ENCODE measurements at regions not wholly inside any gene's neighbourhood (a gene's known extent, or its start where the extent isn't known, plus 50 kb on each side); places are given as distances from the start of the nearest gene placed in this dataset.

DNA sequence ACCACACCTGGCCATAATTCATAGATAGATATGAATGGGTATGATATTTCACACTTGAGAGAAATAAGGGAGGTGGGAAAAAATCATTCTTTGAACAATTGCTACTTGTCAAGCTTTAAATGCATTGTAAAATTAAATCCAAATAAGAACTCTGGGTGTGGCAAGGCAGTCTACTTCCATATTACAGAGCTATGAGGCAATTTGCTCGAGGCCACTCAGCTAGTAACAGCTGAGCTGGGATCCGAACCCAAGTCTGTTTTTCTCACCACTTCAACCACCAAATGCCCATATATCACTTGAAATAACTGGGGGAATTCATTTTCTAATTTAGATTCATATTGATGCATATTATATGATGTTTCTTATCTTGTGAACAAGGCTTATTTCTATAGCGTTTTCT, 482.2 kb upstream of the ADAMTS9 start:
- H3K27ac ChIP-seq = peak overlapping the region; percentile 59

GRCh38 chr3:65168547-65168946, 480.7 kb upstream of the ADAMTS9 start:
- TF ChIP-seq CTCF (IDR thresholded peaks at IDR 0.05) = no peak
- H3K27me3 ChIP-seq (ENCODE audit: insufficient read depth in 3 of 3, low read length in 2 of 3) = no peaks in the 10 kb centered on the region
- H3K9me3 ChIP-seq = no peaks in the 10 kb centered on the region
- no peaks in the 10 kb centered on the region for H3K4me1 ChIP-seq
- ATAC-seq = no peak
- intact Hi-C loops (cut with DNase I) = loop anchor here in 1 of 2 donors (10.0 kb wide), 1 partner anchor 254 kb away; no protein-coding TSS in a partner anchor
- peak overlapping the region; percentile 59 for H3K27ac ChIP-seq
- H3K36me3 ChIP-seq (ENCODE audit: insufficient read depth in 1 of 2, low read depth in 1 of 2) = no peaks in the 10 kb centered on the region
- WGBS, 3 donors = 58 to 60% (median 59%) methylated on average over 4 of the region's 4 CpGs
- DNase-seq = no peak
- H3K4me3 ChIP-seq = no peak overlapping the region

More for the DNA sequence above, 482.2 kb upstream of the ADAMTS9 start:
- WGBS, 3 donors = 16 to 31% (median 27%) methylated on average over 3 of the region's 3 CpGs
- Histone ChIP-seq H3K9me3 (no peaks in the 10 kb centered on the region), H3K27me3 (ENCODE audit: insufficient read depth in 3 of 3, low read length in 2 of 3) (no peaks in the 10 kb centered on the region), H3K36me3 (ENCODE audit: insufficient read depth in 1 of 2, low read depth in 1 of 2) (no peaks in the 10 kb centered on the region), H3K4me3 (no peak overlapping the region), H3K4me1 (no peaks in the 10 kb centered on the region)
- no peak for DNase-seq
- ATAC-seq = no peak
- intact Hi-C loops (cut with DNase I) = loop anchor here in 1 of 2 donors (5.0 to 10.0 kb wide), 3 partner anchors 255 to 638 kb away; partner anchors contain the start of gene ADAMTS9
- no peak for TF ChIP-seq CTCF (IDR thresholded peaks at IDR 0.05)

DNA sequence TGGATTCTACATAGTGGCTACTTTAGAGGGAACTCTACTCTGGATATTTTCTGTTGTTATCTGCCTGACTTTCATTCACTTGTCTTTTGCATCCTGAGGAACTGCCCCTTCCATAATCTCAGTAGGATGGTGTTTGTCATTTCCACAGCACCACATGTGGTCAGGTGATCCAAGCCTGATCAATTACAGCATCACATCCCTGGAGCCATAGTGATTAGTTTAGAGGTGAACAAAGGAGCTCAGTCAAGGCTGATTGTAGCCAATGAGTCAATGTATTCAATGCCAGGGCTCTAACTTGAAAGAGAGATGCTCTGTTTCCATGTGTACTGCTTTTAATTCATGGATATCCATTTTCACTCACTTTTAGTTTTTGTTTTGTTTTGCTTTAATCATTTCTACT, 478.7 kb upstream of the ADAMTS9 start:
- Histone ChIP-seq H3K4me3 (no peak overlapping the region), H3K27me3 (ENCODE audit: insufficient read depth in 3 of 3, low read length in 2 of 3) (no peaks in the 10 kb centered on the region), H3K4me1 (no peaks in the 10 kb centered on the region), H3K27ac (no peak overlapping the region), H3K36me3 (ENCODE audit: insufficient read depth in 1 of 2, low read depth in 1 of 2) (no peaks in the 10 kb centered on the region), H3K9me3 (no peaks in the 10 kb centered on the region)
- intact Hi-C loops (cut with DNase I) = loop anchor here in 1 of 2 donors (10.0 kb wide), 1 partner anchor 252 kb away; no protein-coding TSS in a partner anchor
- no peak for DNase-seq
- TF ChIP-seq CTCF (IDR thresholded peaks at IDR 0.05) = no peak
- no peak for ATAC-seq

GRCh38 chr3:65158023-65158422, 470.2 kb upstream of the ADAMTS9 start:
- Histone ChIP-seq H3K4me3 (no peak overlapping the region), H3K27me3 (ENCODE audit: insufficient read depth in 3 of 3, low read length in 2 of 3) (no peaks in the 10 kb centered on the region), H3K9me3 (no peaks in the 10 kb centered on the region), H3K36me3 (ENCODE audit: insufficient read depth in 1 of 2, low read depth in 1 of 2) (no peaks in the 10 kb centered on the region), H3K4me1 (no peaks in the 10 kb centered on the region), H3K27ac (no peak overlapping the region)
- no peak for ATAC-seq
- TF ChIP-seq CTCF (IDR thresholded peaks at IDR 0.05) = no peak
- no peak for DNase-seq
- intact Hi-C loops (cut with DNase I) = no loop called here
- WGBS, 3 donors = 88 to 94% (median 89%) methylated on average over 3 of the region's 3 CpGs

DNA sequence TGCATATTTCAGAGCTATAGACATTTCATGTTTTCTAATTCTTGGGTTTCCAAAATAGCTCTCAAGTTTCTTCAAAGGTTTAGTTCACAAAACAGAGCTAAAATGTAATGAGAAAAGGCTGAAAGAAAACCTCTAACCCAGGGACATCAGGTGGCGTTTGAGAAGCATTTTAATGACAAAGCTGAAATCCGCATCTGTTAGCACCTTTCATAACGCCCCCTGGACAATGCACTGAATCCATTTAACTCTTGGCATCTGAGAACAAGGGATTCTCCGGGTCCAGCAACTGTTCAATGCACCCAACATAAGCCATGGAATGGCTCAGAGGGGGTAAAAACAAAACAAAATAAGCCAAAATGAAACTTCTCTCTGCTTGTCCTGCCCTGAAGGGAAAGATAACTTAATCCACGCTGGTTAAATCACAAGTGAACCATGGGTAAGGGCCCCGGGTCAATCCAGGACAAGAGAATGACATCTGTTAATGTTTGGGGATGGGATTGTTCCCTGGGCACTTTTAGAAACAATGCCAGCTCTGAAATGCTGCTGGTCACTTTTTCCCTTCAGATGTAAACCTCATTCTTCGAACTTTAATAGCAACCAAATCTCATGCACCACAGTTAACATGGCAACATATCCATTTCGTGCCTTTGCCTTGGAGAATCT, 466.2 kb upstream of the ADAMTS9 start:
- no peak for ATAC-seq
- no peaks in the 10 kb centered on the region for H3K4me1 ChIP-seq
- no peak for DNase-seq
- no peak overlapping the region for H3K27ac ChIP-seq
- intact Hi-C loops (cut with DNase I) = no loop called here
- H3K4me3 ChIP-seq = no peak overlapping the region
- no peaks in the 10 kb centered on the region for H3K36me3 ChIP-seq (ENCODE audit: insufficient read depth in 1 of 2, low read depth in 1 of 2)
- WGBS, 3 donors = 35 to 57% (median 43%) methylated on average over 8 of the region's 8 CpGs
- no peak for TF ChIP-seq CTCF (IDR thresholded peaks at IDR 0.05)
- H3K27me3 ChIP-seq (ENCODE audit: insufficient read depth in 3 of 3, low read length in 2 of 3) = no peaks in the 10 kb centered on the region
- H3K9me3 ChIP-seq = no peaks in the 10 kb centered on the region
